Fibroblast of skin of right quadriceps (primary cell): ENCODE measurements at regions not wholly inside any gene's neighbourhood (a gene's known extent, or its start where the extent isn't known, plus 50 kb on each side); places are given as distances from the start of the nearest gene placed in this dataset.
"Not testable (repeated sequence)": the region's sequence is repeated elsewhere in the genome, so short reads cannot be mapped to it uniquely, and the experiment has no call there.

Experiments
- DNase-seq: peaks from one replicate; pipeline ENCODE4 v3.0.0-alpha.2; 2013

GRCh38 chr11:128153697-128154048, 433.7 kb downstream of the ETS1 start:
- DNase-seq: no peak

GRCh38 chr11:128152796-128153696, 434.3 kb downstream of the ETS1 start:
- DNase-seq: no peak

- DNase-seq: no peak
These were observed 435.6 kb downstream of the ETS1 start for GRCh38 chr11:128151780-128152179.

GRCh38 chr11:128151338-128151737, 436.0 kb downstream of the ETS1 start:
- DNase-seq: no peak

- DNase-seq: no peak
These were observed 439.1 kb downstream of the ETS1 start for GRCh38 chr11:128148208-128148607.

GRCh38 chr11:128146926-128147605, 440.3 kb downstream of the ETS1 start:
- DNase-seq: no peak

- not testable (repeated sequence) for DNase-seq
These were observed 447.1 kb downstream of the ETS1 start for GRCh38 chr11:128140293-128140692.

- DNase-seq: no peak
These were observed 451.9 kb downstream of the ETS1 start for GRCh38 chr11:128135451-128135850.

- DNase-seq: no peak
These were observed 453.9 kb downstream of the ETS1 start for GRCh38 chr11:128133501-128133900.

GRCh38 chr11:128130052-128130451, 457.3 kb downstream of the ETS1 start:
- no peak for DNase-seq

GRCh38 chr11:128125723-128126122, 461.6 kb downstream of the ETS1 start:
- no peak for DNase-seq

- peak; percentile 22 for DNase-seq
These were observed 470.5 kb downstream of the ETS1 start for GRCh38 chr11:128116885-128117284.

GRCh38 chr11:128116447-128116846, 470.9 kb downstream of the ETS1 start:
- no peak for DNase-seq

- DNase-seq: no peak
These were observed 481.4 kb downstream of the ETS1 start for GRCh38 chr11:128105950-128106349.

GRCh38 chr11:128105511-128105910, 481.8 kb downstream of the ETS1 start:
- DNase-seq: no peak

- DNase-seq: no peak
These were observed 484.0 kb downstream of the ETS1 start for GRCh38 chr11:128103278-128103873.

- no peak for DNase-seq
These were observed 488.6 kb downstream of the ETS1 start for GRCh38 chr11:128098781-128099180.

GRCh38 chr11:128095466-128095981, 491.8 kb downstream of the ETS1 start:
- peak; percentile 77 for DNase-seq

- DNase-seq: no peak
These were observed 493.7 kb downstream of the ETS1 start for GRCh38 chr11:128093689-128094088.

GRCh38 chr11:128089962-128090361, 497.4 kb downstream of the ETS1 start:
- no peak for DNase-seq

GRCh38 chr11:128086794-128087193, 500.6 kb downstream of the ETS1 start:
- no peak for DNase-seq

- DNase-seq: no peak
These were observed 502.1 kb downstream of the ETS1 start for GRCh38 chr11:128085276-128085675.

GRCh38 chr11:128082574-128082973, 504.8 kb downstream of the ETS1 start:
- no peak for DNase-seq

GRCh38 chr11:128069665-128070064, 517.7 kb downstream of the ETS1 start:
- DNase-seq: no peak
